ENCODE measurements at regions not wholly inside any gene's neighbourhood (a gene's known extent, or its start where the extent isn't known, plus 50 kb on each side); places are given as distances from the start of the nearest gene placed in this dataset.

GRCh38 chr5:143696921-143697320 lies 115.0 kb upstream of the HMHB1 start:
- Histone ChIP-seq H3K27ac (peak overlapping the region in 1 of 21 experiments; percentile 41), H3K4me3 (no peak overlapping the region)

DNA sequence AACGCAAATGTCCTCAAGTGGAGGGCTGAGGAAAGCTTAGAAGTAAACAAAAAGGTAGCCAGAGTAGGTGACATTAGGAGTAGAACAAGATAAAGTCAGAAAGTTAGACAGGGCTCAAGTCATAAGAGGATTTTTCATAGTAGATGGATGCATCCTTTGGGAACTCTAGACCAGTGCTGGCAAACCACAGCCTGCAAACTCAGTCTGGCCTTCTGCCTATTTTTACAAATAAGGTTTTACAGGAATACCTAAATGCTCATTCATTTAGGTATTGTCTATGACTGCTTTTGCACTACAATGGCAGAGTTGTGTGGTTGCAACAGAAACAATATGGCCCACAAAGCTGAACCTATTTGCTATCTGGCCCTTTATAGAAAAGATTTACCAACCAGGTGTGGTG lies 116.0 kb upstream of the HMHB1 start:
- Histone ChIP-seq H3K27ac (peak overlapping the region in 1 of 21 experiments; percentile 41), H3K4me3 (no peak overlapping the region)

GRCh38 chr5:143695244-143695864 lies 116.6 kb upstream of the HMHB1 start:
- H3K4me3 ChIP-seq: no peak overlapping the region
- no peak overlapping the region for H3K27ac ChIP-seq

DNA sequence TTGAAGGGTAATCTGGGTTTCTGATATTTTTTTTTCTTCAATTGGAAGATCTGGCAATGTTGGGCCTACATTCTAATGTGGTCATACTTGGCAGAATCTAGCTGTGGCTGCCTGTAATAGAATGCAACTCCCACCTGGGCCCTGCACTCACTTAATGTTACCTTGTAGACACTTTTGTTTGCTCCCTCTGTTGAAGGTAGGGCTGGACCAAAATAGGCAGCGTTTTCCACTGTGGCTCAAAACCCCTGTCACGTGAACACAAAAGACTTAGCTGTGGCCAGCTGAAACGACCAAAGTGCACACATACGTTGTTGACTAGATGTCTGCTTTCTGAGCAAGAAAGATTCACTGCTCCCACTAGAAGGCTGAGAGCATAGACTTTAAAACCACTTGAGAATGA lies 117.6 kb upstream of the HMHB1 start:
- no peak overlapping the region for H3K4me3 ChIP-seq
- no peak overlapping the region for H3K27ac ChIP-seq

GRCh38 chr5:143693651-143694252 lies 118.2 kb upstream of the HMHB1 start:
- Histone ChIP-seq H3K27ac (no peak overlapping the region), H3K4me3 (no peak overlapping the region)

GRCh38 chr5:143692342-143692741 lies 119.6 kb upstream of the HMHB1 start:
- no peak overlapping the region for H3K27ac ChIP-seq

GRCh38 chr5:143691945-143692290 lies 120.0 kb upstream of the HMHB1 start:
- H3K4me3 ChIP-seq: no peak overlapping the region
- no peak overlapping the region for H3K27ac ChIP-seq

More at GRCh38 chr5:143692342-143692741, 119.6 kb upstream of the HMHB1 start:
- H3K4me3 ChIP-seq: no peak overlapping the region

DNA sequence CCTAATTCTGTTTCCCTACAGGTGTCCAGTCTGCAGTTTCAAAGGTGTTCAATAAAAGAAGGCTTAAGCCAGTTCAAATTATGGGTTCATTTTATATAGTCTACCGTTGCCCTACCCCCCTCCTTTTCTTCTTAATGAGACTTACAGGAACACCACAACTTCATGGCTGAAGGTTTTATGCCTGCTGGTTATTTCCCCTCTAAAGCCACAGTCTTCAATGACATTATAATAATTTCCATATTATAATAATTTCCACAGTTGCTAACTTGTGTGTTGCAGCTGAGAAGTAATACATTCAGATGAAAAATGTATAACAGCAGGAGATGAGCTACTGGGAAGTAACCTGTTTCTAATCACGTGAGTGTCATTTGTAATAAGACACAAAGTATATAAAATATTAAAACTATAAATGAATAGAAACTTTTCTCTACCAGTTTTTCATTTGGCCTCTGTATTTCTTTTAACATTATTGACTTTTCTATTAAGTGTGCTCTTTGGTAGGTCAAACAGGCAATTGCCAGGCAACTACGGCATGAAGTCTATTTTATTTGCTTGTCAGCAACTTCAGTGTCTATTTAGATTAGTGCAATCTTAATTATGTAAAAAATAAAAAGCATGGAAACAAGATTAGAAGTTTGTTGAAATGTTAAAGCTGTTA lies 120.5 kb upstream of the HMHB1 start:
- no peak overlapping the region for H3K4me3 ChIP-seq
- H3K27ac ChIP-seq: no peak overlapping the region

GRCh38 chr5:143687604-143688003 lies 124.4 kb upstream of the HMHB1 start:
- Histone ChIP-seq H3K4me3 (no peak overlapping the region), H3K27ac (no peak overlapping the region)

- Histone ChIP-seq H3K4me3 (no peak overlapping the region), H3K27ac (no peak overlapping the region)
These were observed 126.6 kb upstream of the HMHB1 start for GRCh38 chr5:143685246-143685815.

DNA sequence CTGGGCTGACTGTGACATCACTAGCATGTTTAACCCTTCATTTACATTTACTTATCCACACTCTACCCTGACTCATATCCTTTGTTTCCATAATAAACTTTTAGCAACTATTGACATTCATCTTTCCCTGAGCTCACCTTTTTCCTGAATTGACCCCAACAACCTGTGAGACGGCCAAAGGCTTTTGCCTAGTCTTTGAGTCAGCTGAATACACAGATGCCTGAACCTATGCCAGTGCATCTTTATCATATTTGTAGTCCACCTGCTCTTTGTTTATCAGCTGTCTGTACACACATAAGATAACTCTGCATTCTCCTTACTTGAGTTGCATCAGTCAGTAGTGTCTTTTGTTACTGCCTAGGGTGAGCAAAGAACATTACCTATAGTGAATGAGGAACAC lies 128.5 kb upstream of the HMHB1 start:
- no peak overlapping the region for H3K4me3 ChIP-seq
- H3K27ac ChIP-seq: no peak overlapping the region

DNA sequence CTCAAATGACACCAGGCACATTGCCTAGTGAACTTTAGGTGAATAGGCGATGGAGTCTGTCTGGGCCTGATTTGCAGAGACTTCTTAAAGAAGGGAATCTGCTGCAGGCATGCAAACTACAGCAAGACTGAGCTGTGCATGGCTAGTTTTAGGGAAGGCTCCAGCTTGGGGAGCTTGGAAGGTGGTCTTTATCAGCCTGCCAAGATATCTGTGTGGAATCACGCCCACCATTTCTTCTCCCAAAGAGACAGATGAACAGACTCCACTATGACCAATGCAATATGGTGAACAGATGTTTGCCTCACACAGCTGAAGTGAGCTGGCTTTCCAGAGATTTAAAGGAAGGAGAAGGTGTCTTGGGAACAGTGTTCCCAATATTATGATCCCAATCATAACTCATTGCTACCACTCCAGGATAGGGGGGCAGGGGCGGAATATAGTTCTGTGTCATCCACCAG lies 129.0 kb upstream of the HMHB1 start:
- H3K27ac ChIP-seq: peak overlapping the region in 2 of 21 experiments; percentile 10 to 57
- H3K4me3 ChIP-seq: no peak overlapping the region

GRCh38 chr5:143682246-143682905 lies 129.6 kb upstream of the HMHB1 start:
- Histone ChIP-seq H3K27ac (peak overlapping the region in 4 of 21 experiments; percentile 10 to 57 (median 28)), H3K4me3 (no peak overlapping the region)

GRCh38 chr5:143680672-143681259 lies 131.2 kb upstream of the HMHB1 start:
- no peak overlapping the region for H3K4me3 ChIP-seq
- H3K27ac ChIP-seq: no peak overlapping the region

DNA sequence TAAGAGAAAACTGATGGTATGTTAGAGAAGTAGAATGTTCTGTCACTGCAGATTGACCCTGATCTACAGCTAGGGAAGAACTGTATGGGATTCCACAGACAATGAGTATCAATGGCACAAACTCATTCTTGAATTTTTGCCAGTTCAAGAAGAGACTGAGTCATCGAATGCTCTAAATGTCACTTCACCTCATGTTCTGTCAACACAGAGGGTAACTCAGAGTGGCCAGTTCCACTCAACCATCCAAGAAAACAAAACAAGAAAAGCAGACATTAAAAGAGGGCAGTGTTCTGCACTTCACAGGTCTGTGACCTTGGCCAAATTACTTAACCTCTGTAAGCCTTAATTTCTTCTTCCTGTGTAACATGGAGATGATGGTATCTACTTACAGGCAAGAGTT lies 132.2 kb upstream of the HMHB1 start:
- H3K4me3 ChIP-seq: no peak overlapping the region
- H3K27ac ChIP-seq: no peak overlapping the region

DNA sequence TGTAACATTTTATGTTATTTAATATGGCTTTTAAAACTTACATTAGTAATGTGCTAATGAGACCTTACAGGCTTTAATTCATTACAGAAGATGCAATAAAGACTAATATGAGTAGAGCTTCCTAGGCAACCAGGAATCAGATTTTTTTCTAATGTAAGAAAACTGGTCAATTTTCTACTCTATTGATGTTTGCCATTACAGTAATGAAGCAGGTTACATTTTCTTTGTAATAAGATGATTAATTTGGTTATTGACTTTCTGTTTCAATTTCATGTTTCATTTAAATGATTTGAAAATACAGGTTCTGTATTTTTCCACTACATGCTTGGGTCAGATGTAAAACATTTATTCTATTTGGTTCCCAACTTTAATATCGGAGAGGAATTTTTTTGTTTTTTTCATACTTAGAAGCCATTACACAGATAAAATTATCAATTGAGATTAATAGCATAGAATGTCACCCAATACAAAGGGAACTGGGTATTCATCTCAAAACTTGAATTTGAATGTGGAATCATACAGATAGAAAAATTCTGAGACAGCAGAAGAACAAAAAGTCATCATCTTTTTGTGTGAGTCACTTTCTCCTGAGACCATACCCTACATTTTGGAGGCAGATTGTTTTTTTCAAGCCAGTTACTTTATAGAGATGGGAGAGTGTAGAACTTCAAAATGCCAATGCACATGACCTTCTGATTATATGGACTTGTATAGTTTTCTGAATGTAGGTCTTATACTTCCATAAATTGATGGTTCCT lies 133.6 kb upstream of the HMHB1 start:
- Histone ChIP-seq H3K4me3 (no peak overlapping the region), H3K27ac (no peak overlapping the region)

GRCh38 chr5:143677403-143677802 lies 134.6 kb upstream of the HMHB1 start:
- Histone ChIP-seq H3K27ac (no peak overlapping the region), H3K4me3 (no peak overlapping the region)

DNA sequence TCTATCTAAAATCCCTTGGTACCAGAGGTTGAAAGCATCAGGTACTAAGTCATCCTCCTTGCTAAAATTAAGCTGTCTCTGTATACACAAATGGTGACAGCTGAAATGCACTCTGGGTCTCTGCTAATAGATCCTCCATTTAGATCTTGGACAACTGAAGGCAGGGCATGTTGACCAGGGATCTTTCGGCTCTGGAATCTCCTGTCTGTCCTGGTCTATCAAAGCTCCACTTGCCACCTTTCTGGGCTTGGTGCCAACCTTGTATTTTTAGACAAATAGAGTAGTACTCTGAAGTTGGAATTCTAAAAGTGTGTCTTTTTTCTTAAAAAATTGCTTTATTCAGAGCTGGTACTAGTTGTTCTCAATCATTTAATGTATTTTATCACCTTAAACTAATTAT lies 135.2 kb upstream of the HMHB1 start:
- Histone ChIP-seq H3K4me3 (no peak overlapping the region), H3K27ac (no peak overlapping the region)

DNA sequence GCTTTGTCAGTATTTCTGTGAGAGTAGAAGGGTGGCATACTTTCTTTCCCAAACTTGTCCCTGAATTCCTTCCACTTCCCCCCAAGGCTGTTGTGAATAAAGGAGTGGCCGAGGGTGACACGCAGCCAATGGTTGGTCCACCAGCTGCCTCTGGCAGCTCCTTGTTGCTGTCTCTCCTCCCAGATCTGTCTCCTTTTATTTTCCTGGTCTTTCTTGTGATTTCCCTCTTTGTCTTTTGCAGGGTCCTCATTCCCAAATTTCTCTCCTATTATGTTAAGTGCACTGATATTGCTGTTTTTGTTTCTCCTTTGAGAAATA lies 137.5 kb upstream of the HMHB1 start:
- Histone ChIP-seq H3K4me3 (no peak overlapping the region), H3K27ac (no peak overlapping the region)

Measured in skin epidermis (tissue), 12 donors.